ENCODE measurements at regions not wholly inside any gene's neighbourhood (a gene's known extent, or its start where the extent isn't known, plus 50 kb on each side); places are given as distances from the start of the nearest gene placed in this dataset.

DNA sequence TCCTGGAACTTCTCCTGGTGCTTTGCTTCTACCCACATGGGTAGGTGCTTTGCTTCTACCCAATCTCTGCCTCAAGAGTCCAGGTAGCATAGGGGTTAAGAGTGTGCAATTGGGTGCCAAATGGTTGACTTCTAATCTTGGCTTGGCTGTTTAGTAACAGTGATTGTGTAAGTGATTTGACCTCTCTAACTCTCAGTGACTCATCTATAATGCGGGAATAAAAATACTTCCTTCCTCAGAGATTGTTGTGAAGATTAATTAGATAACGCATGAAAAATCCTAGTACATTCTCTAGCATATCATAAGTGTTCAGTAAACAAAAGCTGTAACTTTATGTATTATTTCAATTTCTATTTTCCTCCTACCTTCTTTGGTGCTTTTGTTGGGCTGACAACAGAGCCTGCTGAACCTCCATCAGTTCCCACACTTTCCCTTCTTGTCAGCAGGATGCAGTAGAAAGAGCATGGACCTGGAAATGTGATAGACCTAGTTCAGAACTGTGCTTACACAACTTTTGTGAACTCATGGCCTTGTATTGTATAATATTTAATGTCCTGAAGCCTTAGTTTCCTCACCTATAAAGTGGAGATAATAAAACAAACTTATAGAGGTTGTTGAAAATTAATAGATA, 72.9 kb upstream of the SMIM36 start:
- TF ChIP-seq, protein P1, sequence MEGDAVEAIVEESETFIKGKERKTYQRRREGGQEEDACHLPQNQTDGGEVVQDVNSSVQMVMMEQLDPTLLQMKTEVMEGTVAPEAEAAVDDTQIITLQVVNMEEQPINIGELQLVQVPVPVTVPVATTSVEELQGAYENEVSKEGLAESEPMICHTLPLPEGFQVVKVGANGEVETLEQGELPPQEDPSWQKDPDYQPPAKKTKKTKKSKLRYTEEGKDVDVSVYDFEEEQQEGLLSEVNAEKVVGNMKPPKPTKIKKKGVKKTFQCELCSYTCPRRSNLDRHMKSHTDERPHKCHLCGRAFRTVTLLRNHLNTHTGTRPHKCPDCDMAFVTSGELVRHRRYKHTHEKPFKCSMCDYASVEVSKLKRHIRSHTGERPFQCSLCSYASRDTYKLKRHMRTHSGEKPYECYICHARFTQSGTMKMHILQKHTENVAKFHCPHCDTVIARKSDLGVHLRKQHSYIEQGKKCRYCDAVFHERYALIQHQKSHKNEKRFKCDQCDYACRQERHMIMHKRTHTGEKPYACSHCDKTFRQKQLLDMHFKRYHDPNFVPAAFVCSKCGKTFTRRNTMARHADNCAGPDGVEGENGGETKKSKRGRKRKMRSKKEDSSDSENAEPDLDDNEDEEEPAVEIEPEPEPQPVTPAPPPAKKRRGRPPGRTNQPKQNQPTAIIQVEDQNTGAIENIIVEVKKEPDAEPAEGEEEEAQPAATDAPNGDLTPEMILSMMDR (IDR thresholded peaks at IDR 0.05): no peak
- no peak for TF ChIP-seq POLR2AphosphoS5 (IDR thresholded peaks at IDR 0.05; ENCODE audit: insufficient read depth in 1 of 2, low read depth in 1 of 2)
- no peak for TF ChIP-seq POLR2A (IDR thresholded peaks at IDR 0.05)

Data from vagina (tissue), 2 donors.